HG03442 (cell line): ENCODE measurements at regions not wholly inside any gene's neighbourhood (a gene's known extent, or its start where the extent isn't known, plus 50 kb on each side); places are given as distances from the start of the nearest gene placed in this dataset.
"Not testable (repeated sequence)": the region's sequence is repeated elsewhere in the genome, so short reads cannot be mapped to it uniquely, and the experiment has no call there.

ENCODE experiments used
- ATAC-seq: cut with Tn5 transposase; IDR thresholded peaks from one replicate; pipeline ENCODE4 v1.9.1; 2021; ENCODE audit warnings: mild to moderate bottlenecking, moderate library complexity; ENCODE audit not compliant: unreplicated experiment

DNA sequence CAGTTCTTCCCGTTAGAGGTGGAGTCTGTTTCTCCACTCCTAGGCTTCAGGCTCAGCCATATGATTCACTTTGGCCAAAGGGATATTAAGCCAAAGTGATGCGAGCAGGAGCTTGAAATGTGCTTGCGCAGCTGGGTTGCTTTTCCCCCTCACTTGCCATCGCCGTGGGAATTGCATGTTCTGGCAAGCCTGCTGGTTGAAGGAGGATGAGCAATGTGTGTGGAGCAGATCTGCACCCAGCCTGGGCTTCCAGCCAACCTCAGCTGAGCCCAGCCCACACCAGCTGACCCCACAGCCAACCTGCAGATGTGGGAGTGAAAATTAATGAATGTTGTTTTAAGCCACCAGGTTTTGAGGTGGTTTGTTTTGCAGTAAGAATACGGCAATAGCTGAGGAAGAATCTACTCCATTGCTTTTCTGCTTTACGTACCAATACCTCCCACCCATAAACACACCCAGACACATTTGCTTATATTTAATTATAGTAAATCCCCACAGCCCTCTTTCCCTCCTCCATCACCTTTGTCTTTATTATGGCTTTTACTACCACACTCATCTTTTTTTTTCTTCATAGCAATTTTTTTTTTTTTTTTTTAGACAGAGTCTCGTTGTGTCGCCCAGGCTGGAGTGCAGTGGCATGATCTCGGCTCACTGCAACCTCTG, 132.8 kb upstream of the FUNDC1 start:
- no peak for ATAC-seq

DNA sequence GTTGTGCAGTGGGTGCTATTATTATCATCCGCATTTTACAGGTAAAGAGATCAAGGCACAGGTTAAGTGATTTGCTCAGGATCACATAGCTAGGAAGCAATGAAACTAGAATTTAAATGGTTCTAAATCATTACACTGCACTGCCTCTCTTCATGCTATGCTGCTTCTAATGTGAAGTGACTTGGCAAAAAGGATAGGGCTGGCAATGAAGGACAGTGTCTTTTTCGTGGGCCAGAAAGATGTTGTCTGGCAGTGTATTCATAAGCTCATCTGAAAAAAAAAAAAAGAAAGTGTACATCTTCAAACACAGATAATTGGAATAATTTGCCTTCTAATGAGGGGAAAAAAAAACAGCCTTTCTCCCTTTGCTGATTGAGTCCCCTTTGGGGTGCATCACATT, 132.2 kb upstream of the FUNDC1 start:
- no peak for ATAC-seq

DNA sequence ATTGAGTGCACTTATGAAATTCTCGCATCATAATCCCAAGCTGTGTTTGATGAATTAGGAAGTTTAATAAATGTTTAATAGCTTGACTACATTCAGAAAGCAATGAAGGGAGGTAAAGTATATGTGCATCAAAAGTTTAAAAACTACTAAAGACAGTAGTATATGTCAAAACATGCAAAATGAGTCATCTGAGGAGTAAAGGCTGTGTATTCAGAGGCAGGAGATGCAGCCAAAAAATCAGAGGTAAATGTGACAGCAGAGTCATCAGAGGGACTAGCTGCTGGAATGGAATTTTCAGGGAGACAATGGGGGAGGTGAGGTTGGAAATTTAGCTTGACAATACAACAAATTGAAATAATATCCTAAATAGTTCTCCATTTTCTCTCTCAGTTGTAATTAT, 127.0 kb upstream of the FUNDC1 start:
- ATAC-seq = no peak

DNA sequence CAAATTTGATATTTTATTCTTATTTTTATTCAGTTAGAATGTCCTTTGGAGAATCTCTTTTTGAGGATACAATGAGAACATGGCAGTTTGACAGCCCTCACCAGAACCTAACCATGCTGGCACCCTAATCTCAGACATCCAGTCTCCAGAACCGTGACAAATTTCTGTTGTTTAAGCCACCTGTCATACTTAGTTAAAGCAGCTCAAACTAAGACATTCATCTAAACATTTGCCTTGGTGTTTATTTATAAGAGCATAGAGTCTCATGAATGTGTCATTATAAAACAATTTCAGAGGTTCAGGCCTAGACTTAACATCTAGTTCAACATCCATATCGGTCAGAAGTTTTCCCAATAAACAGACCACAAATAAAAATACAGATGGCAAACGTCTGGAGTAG, 125.1 kb upstream of the FUNDC1 start:
- no peak for ATAC-seq

DNA sequence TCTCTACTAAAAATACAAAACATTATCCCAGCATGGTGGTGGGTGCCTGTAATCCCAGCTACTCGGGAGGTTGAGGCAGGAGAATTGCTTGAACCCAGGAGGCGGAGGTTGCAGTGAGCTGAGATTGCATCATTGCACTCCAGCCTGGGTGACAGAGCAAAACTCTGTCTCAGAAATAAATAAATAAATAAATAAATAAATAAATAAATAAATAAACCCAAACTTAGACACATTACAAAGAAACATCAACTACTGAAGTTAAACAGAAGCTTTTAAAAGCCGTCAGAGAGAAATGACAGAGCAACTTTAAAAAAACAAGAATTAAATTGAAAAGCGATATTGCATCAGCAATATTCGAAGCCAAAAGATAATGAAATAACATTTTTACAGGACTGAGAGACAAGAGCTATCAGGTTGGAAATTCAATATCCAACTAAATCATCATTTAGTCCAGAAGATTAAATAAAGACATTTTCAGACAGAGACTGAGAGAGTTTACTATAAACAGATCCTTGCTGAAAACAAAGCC, 115.1 kb upstream of the FUNDC1 start:
- not testable (repeated sequence) for ATAC-seq

DNA sequence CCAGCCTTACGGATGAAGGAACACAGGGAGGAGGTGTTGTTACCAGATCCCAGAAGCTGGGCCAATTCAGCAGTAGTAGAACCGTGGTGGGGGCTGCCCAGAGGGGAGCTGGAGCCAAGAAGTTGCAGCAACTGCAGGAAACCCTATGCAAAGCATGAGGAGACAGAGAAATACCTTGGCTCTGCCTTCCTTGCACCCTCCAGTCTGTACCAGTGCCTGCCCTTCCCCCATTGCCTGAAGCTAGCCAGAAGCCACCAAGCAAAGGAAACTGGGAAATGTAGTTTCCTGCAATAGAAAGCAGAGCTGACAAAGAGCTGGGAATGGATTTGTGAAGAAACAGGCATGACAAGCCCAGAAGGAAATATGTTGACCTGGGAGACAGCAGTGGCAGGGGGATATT, 108.7 kb upstream of the FUNDC1 start:
- ATAC-seq = no peak

DNA sequence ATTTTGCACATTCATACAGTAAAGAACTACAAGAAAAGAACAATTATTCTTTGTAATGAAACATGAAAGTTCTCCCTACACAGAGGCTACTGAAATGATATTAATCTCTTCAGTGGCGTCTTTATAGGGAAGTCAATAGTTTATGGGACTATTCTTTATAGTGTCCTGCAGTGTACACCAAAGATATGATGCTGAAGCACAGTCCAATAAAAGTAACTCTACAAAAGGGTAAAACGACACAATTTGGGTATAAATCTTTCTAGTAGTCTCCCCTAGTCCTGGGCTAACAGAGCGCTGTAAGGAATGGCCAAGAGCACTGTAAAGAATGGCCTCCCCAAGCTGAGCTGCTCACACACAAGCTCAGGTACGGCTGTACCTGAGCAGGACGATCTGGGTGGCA, 101.1 kb upstream of the FUNDC1 start:
- no peak for ATAC-seq

DNA sequence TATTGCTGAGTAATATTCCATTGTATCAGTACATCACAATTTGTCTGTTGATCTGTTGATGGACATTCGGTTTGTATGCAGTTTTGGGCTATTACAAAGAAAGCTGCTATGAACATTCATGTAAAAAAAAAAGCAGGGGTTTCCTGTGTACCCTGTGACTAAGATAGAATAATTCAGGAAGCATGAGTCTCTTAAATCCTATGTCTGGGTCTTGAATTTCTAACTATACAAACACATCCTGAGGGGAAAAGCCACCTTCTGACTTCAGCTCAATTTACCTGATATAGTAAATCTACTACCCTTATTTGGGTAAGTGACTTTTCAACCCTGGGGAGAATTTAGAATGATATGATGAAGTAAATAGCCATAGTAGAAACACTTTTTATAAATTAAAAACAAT, 94.6 kb upstream of the FUNDC1 start:
- ATAC-seq = no peak

DNA sequence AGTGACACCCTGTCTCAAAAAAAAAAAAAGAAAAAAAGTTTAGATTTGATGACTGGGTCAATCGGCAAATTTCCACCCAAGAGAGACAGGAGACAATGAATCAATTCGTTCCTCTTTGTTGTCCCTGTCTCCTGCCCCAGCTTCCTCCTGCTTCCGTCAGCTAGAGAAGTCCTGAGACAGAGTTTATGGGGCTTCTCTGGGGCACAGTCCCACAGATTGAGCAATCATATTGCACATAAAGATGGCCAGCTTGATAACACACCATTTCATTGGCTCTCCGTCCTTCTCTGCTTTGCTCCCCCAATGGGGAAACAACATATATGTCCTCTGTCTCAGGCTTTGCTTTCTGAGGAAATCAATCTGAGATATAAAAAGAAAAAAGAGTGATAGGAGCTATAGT, 78.4 kb upstream of the FUNDC1 start:
- no peak for ATAC-seq

DNA sequence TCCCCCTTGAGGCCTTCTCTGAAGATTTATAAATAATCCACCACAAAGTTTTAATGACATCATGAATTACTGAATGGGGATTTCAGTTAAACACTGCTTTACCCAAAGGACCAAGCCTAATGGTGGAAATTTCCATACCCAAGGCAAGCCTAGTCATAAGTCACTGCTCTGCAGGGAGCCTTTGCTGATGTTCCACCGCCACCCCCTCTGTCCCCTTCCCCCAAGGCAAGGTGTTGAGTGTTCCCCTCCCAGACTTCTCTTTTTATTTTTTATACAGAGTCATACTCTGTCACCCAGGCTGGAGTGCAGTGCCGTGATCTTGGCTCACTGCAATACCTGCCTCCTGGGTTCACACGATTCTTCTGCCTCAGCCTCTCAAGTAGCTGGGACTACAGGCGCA, 76.4 kb upstream of the FUNDC1 start:
- no peak for ATAC-seq

DNA sequence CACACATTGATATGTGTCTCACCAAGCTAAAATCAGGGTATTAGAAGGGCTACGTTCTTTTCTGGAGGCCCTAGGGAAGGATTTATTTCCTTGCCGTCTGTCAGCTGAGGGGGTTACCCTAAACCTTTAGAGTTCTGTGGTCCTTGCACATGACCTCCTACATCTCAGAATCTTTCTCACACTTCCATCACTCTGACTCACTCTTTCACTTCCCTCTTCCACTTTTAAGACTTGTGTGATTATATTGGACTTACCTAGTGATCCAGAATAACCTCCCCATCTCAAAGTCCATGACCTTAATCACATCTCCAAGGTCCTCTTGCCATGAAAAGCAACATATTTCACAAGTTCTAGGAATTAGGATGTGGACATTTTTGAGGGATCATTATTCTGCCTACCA, 53.6 kb upstream of the FUNDC1 start:
- ATAC-seq = peak; percentile 100
